Astrocyte of the spinal cord (primary cell): ENCODE measurements at regions not wholly inside any gene's neighbourhood (a gene's known extent, or its start where the extent isn't known, plus 50 kb on each side); places are given as distances from the start of the nearest gene placed in this dataset.

Experiments used
- DNase-seq: peaks from one replicate; pipeline ENCODE4 v3.0.0; 2011; ENCODE audit warnings: low read depth, low spot score
- H3K4me3 ChIP-seq: 2 replicates; pipeline ENCODE4 v1.5.1; 2011; ENCODE audit warnings: low read depth, mild to moderate bottlenecking, low read length, moderate library complexity
- in situ Hi-C: cut with HindIII; loops from 2 replicates; pipeline ENCODE4 v1.10.0; 2017; ENCODE audit warnings: low sequenced_read_pairs
- TF ChIP-seq, protein P1 (sequence below): IDR thresholded peaks from 2 replicates; pipeline ENCODE4 v1.5.1; 2012; ENCODE audit warnings: low read depth, mild to moderate bottlenecking, low read length, inconsistent platforms

GRCh38 chr10:123443924-123444323 is 222.2 kb upstream of the GPR26 start:
- no peak for DNase-seq
- in situ Hi-C loops, result no loop called here
- TF ChIP-seq, protein P1, sequence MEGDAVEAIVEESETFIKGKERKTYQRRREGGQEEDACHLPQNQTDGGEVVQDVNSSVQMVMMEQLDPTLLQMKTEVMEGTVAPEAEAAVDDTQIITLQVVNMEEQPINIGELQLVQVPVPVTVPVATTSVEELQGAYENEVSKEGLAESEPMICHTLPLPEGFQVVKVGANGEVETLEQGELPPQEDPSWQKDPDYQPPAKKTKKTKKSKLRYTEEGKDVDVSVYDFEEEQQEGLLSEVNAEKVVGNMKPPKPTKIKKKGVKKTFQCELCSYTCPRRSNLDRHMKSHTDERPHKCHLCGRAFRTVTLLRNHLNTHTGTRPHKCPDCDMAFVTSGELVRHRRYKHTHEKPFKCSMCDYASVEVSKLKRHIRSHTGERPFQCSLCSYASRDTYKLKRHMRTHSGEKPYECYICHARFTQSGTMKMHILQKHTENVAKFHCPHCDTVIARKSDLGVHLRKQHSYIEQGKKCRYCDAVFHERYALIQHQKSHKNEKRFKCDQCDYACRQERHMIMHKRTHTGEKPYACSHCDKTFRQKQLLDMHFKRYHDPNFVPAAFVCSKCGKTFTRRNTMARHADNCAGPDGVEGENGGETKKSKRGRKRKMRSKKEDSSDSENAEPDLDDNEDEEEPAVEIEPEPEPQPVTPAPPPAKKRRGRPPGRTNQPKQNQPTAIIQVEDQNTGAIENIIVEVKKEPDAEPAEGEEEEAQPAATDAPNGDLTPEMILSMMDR, result no peak

GRCh38 chr10:123445261-123445775 is 220.8 kb upstream of the GPR26 start:
- no peak for DNase-seq
- no peak overlapping the region for H3K4me3 ChIP-seq
- in situ Hi-C loops, result no loop called here
- TF ChIP-seq, protein P1, result no peak

More at GRCh38 chr10:123443924-123444323, 222.2 kb upstream of the GPR26 start:
- H3K4me3 ChIP-seq, result no peak overlapping the region

DNA sequence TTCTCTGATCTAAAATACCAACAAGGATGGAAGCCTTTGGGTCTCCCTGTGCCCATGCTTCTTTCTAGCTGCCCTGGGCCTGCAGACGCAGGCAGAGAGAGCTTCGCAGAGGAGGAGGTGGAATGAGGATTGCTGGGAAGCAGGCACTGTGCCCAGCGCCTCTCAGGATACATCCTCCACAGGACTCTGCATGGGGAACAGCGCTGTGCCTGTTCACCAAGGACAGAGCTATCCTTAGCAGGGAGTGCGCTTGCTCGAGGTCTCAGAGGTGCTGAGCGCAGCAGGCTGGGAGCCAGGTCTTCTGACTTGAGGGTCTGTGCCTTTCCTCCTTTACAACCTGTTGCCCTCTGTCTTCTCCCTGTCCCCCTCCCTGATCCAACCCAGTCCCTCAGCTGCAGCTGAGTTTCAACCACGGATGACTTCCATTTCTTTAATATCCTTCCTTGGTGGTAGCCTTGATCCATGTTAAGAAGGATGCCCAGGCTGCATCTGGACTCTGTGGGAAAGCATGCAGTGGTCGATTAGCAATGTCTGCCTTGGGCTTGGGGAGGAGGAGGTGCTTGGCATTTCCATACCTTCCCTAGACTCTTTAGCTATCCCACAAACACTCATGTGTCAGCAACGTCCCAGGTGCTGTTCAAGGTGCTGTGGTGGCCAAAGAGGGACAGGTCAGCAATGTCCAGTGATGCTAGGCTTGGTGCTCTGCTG is 219.6 kb upstream of the GPR26 start:
- in situ Hi-C loops, result no loop called here
- no peak overlapping the region for H3K4me3 ChIP-seq
- no peak for DNase-seq
- TF ChIP-seq, protein P1, result no peak

- no peak overlapping the region for H3K4me3 ChIP-seq
- TF ChIP-seq, protein P1, result no peak
- no peak for DNase-seq
- in situ Hi-C loops, result no loop called here
Observed at GRCh38 chr10:123449234-123449962, 216.8 kb upstream of the GPR26 start.

DNA sequence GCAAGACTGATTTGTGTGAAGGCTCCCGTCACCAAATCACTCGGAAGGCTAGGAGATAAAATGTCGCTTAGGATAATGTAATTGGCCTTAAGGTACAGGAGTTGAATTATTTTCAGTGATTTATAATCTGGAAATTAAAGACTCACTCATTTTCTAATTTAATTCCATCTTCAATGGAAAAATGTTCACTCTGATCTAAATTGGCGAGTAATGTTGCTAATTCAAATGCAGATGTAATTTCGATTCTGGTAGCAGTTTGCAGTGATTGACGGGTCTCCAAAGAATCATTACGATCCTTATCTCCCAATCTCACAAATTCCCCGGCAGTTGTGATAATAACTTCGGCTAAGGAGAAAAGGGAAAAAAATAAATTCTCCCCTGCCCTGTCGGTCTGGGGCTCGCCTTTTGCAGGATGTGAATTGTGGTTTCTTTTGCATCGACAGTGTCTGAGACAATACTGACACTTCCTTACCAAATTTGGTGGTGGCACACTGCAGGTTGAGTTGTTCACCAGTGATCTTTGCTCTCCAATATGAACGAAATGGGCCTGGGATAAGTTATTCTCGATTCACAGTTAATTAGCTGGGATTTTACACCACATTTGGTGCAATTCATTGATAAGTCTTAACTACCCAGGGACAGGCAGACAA is 215.1 kb upstream of the GPR26 start:
- TF ChIP-seq, protein P1, result no peak
- DNase-seq, result no peak
- no peak overlapping the region for H3K4me3 ChIP-seq
- in situ Hi-C loops, result no loop called here

DNA sequence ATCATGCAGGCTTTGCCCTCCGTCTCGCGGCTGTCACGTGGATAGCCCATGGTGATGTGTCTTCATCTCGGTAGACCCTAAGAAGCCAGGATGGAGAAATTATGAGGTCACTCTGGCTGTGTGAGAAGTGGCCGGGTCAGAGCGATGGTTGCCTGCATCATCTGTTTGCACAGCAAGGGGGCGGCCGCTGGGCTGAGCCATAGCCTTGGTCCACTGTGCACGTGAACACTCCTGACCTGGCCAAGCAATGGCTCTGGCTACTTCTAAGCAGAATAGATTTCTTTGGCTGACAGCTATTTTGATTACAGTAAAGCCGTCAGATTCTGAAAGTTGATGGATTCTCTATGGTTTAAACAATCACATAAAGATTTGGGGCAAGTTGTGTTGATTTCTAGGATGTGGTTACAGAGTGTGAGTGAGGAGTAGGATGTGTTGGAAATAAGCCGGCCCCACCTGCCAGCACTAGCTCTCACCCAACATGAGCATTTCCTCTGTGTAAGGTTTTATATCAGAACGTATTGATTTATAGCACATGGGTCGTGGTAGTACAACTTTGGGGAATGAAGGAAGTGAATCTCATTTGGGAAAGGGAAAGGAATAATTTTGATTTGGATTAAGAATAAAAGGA is 214.4 kb upstream of the GPR26 start:
- DNase-seq, result no peak
- TF ChIP-seq, protein P1, result no peak
- H3K4me3 ChIP-seq, result no peak overlapping the region
- in situ Hi-C loops, result no loop called here
